ENCODE measurements at regions not wholly inside any gene's neighbourhood (a gene's known extent, or its start where the extent isn't known, plus 50 kb on each side); places are given as distances from the start of the nearest gene placed in this dataset.

DNA sequence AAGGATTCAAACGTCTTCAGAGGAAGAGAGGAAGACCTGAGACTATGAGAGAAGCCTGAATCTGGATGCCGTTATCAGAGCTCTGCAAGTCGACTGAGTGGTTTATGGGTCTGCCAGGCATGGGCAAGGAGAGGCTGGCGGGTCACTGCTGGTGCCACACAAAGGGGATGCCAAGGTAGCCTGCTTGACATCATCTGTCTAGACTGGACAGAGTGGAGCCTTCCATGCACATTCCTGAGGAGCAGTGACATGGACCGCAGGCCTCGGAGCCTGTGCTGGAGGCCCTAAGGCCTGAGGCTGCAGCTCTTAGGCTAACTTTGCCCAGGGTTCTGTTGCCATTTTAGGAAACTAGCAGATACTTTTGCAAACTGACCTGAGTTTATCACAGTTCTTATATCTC is 127.4 kb downstream of the WT1 start:
- TF ChIP-seq POLR2A (IDR thresholded peaks at IDR 0.05; ENCODE audit: low read length): no peak
- TF ChIP-seq GATA1 (IDR thresholded peaks at IDR 0.05; ENCODE audit: low read depth, low read length): no peak

Data from erythroblast (primary cell).